ENCODE measurements at regions not wholly inside any gene's neighbourhood (a gene's known extent, or its start where the extent isn't known, plus 50 kb on each side); places are given as distances from the start of the nearest gene placed in this dataset.

GRCh38 chr13:111565400-111565799 is 245.0 kb downstream of the TEX29 start:
- TF ChIP-seq EP300 (IDR thresholded peaks at IDR 0.05): no peak
- TF ChIP-seq CTCF (IDR thresholded peaks at IDR 0.05): no peak
- TF ChIP-seq POLR2AphosphoS5 (IDR thresholded peaks at IDR 0.05): no peak
- TF ChIP-seq POLR2A (IDR thresholded peaks at IDR 0.05; ENCODE audit: low read depth): no peak

All from esophagus muscularis mucosa (tissue), 4 donors.